ENCODE measurements at regions not wholly inside any gene's neighbourhood (a gene's known extent, or its start where the extent isn't known, plus 50 kb on each side); places are given as distances from the start of the nearest gene placed in this dataset.

GRCh38 chr5:105593011-105593760 is 2030.6 kb upstream of the NUDT12 start:
- Mint-ChIP-seq H3K9me3 (peaks cover 6% of the 10 kb centered on the region), H3K27ac (no peak overlapping the region), H3K4me1 (no peaks in the 10 kb centered on the region), H3K27me3 (no peaks in the 10 kb centered on the region), H3K4me3 (no peak overlapping the region), H3K36me3 (ENCODE audit: low read depth) (no peaks in the 10 kb centered on the region)
- POLR2A ChIA-PET: no interaction called here
- CTCF ChIA-PET: no interaction called here
- intact Hi-C loops (cut with micrococcal nuclease): no loop called here
- ATAC-seq (ENCODE audit: low read depth) (no peak), DNase-seq (no peak)
- TF ChIP-seq, protein P1, sequence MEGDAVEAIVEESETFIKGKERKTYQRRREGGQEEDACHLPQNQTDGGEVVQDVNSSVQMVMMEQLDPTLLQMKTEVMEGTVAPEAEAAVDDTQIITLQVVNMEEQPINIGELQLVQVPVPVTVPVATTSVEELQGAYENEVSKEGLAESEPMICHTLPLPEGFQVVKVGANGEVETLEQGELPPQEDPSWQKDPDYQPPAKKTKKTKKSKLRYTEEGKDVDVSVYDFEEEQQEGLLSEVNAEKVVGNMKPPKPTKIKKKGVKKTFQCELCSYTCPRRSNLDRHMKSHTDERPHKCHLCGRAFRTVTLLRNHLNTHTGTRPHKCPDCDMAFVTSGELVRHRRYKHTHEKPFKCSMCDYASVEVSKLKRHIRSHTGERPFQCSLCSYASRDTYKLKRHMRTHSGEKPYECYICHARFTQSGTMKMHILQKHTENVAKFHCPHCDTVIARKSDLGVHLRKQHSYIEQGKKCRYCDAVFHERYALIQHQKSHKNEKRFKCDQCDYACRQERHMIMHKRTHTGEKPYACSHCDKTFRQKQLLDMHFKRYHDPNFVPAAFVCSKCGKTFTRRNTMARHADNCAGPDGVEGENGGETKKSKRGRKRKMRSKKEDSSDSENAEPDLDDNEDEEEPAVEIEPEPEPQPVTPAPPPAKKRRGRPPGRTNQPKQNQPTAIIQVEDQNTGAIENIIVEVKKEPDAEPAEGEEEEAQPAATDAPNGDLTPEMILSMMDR (IDR thresholded peaks at IDR 0.05): no peak

DNA sequence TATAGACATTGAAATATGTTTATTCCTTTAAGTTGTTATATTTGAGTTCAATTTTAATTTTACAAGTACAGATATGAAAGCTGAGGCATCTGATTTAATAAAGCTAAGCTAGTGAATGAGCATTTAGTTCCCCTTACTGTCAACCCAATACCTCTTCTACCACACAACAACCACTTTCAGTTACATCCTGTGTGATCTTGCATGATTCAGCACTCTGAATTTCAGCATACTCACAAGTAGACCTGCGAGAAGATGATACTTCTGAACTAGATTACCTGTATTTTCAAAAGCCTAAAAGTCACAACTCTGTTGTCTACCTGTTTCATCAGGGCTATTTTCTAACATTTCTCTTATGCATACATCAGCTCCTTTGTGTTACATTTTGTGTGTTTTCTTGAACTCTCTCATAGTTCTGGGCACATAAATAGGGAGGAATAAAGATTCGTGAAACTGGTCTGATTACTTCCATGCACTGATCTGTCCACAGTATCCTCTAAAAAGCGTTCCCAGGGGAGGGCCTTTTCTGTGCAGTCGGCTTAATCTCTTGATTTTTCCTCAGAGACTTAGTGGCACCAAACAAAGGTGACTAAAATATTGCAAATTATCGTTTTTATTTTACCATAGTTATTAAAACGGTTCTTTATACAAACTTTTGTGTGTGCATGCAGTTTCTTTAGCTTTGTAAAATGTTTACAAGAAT is 2025.5 kb upstream of the NUDT12 start:
- Mint-ChIP-seq H3K9me3 (peaks cover 13% of the 10 kb centered on the region), H3K27ac (no peak overlapping the region), H3K36me3 (ENCODE audit: low read depth) (no peaks in the 10 kb centered on the region), H3K4me3 (no peak overlapping the region), H3K27me3 (no peaks in the 10 kb centered on the region), H3K4me1 (no peaks in the 10 kb centered on the region)
- POLR2A ChIA-PET: no interaction called here
- intact Hi-C loops (cut with micrococcal nuclease): no loop called here
- CTCF ChIA-PET: no interaction called here
- DNase-seq (no peak), ATAC-seq (ENCODE audit: low read depth) (no peak)
- TF ChIP-seq, protein P1 (IDR thresholded peaks at IDR 0.05): no peak

GRCh38 chr5:105581988-105582690 is 2019.5 kb upstream of the NUDT12 start:
- Mint-ChIP-seq H3K4me1 (no peaks in the 10 kb centered on the region), H3K9me3 (peaks cover 9% of the 10 kb centered on the region), H3K27ac (no peak overlapping the region), H3K4me3 (no peak overlapping the region), H3K36me3 (ENCODE audit: low read depth) (no peaks in the 10 kb centered on the region), H3K27me3 (no peaks in the 10 kb centered on the region)
- ATAC-seq (ENCODE audit: low read depth) (no peak), DNase-seq (no peak)
- TF ChIP-seq, protein P1 (IDR thresholded peaks at IDR 0.05): no peak
- intact Hi-C loops (cut with micrococcal nuclease): no loop called here
- ChIA-PET CTCF (no interaction called here), POLR2A (no interaction called here)

GRCh38 chr5:105573575-105573974 is 2011.0 kb upstream of the NUDT12 start:
- ATAC-seq (ENCODE audit: low read depth) (no peak), DNase-seq (no peak)
- TF ChIP-seq, protein P1 (IDR thresholded peaks at IDR 0.05): no peak
- Mint-ChIP-seq H3K27me3 (no peaks in the 10 kb centered on the region), H3K36me3 (ENCODE audit: low read depth) (no peaks in the 10 kb centered on the region), H3K9me3 (no peaks in the 10 kb centered on the region), H3K4me3 (no peak overlapping the region), H3K27ac (no peak overlapping the region), H3K4me1 (no peaks in the 10 kb centered on the region)
- POLR2A ChIA-PET: no interaction called here
- intact Hi-C loops (cut with micrococcal nuclease): no loop called here
- CTCF ChIA-PET: no interaction called here

GRCh38 chr5:105565531-105565930 is 2002.9 kb upstream of the NUDT12 start:
- Mint-ChIP-seq H3K36me3 (ENCODE audit: low read depth) (no peaks in the 10 kb centered on the region), H3K4me3 (no peak overlapping the region), H3K27me3 (no peaks in the 10 kb centered on the region), H3K4me1 (no peaks in the 10 kb centered on the region), H3K27ac (no peak overlapping the region), H3K9me3 (peaks cover 6% of the 10 kb centered on the region)
- ChIA-PET POLR2A (no interaction called here), CTCF (no interaction called here)
- ATAC-seq (ENCODE audit: low read depth) (no peak), DNase-seq (no peak)
- intact Hi-C loops (cut with micrococcal nuclease): no loop called here
- TF ChIP-seq, protein P1 (IDR thresholded peaks at IDR 0.05): no peak

Measured in activated B cell treated with CpG ODN at 0.5 μM for 24 hours (primary cell).